ENCODE measurements at regions not wholly inside any gene's neighbourhood (a gene's known extent, or its start where the extent isn't known, plus 50 kb on each side); places are given as distances from the start of the nearest gene placed in this dataset.

GRCh38 chr18:51639541-51639940 lies 442.1 kb upstream of the MEX3C start:
- Mint-ChIP-seq H3K36me3 (ENCODE audit: low read depth) (no peaks in the 10 kb centered on the region), H3K27ac (no peak overlapping the region), H3K9me3 (peaks cover 8% of the 10 kb centered on the region), H3K27me3 (no peaks in the 10 kb centered on the region), H3K4me3 (no peak overlapping the region), H3K4me1 (ENCODE audit: low read depth) (no peaks in the 10 kb centered on the region)
- intact Hi-C loops (cut with micrococcal nuclease), result no loop called here

DNA sequence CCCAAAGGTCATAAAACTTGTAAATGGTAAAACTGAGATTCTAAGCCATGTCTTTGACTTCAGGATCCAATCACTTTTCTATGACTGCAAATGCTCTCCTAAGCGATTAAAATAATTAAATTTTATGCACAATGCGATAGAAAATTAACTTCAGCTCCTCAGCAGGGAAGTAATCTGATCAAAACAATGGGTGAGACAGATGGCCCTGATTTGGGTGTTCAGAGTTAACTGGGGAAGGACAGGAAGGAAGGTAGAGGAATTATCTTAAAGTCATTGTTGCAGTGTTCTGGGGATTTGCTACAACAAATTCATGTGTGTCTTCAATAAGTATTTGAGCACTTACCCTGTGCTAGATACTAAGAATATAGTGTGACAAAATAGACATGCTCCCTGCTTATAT lies 446.0 kb upstream of the MEX3C start:
- H3K4me1 Mint-ChIP-seq (ENCODE audit: low read depth), result no peaks in the 10 kb centered on the region
- no peak overlapping the region for H3K27ac Mint-ChIP-seq
- intact Hi-C loops (cut with micrococcal nuclease), result no loop called here
- no peak overlapping the region for H3K4me3 Mint-ChIP-seq
- H3K27me3 Mint-ChIP-seq, result no peaks in the 10 kb centered on the region
- no peaks in the 10 kb centered on the region for H3K9me3 Mint-ChIP-seq
- no peaks in the 10 kb centered on the region for H3K36me3 Mint-ChIP-seq (ENCODE audit: low read depth)

GRCh38 chr18:51645607-51646006 lies 448.1 kb upstream of the MEX3C start:
- Mint-ChIP-seq H3K36me3 (ENCODE audit: low read depth) (no peaks in the 10 kb centered on the region), H3K9me3 (no peaks in the 10 kb centered on the region)

DNA sequence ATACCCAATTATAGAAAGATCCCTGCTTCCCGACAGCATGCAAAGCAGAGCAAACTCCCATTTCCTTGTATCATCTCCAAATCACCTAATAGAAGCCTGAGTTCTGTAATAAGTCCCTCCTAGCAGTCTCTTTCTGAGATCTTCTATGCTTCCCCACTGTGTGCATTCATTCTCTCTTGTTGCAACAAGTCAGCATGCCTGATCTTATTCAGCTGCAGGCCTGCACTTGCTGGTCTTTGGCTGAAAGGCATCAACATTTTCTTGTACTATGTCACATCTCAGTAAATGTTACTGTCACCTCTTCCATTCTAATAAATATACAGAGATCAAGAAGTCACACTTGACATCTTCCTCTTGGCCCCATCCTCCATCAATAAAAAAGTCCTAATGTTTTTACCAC lies 449.9 kb upstream of the MEX3C start:
- no peak overlapping the region for H3K4me3 Mint-ChIP-seq
- intact Hi-C loops (cut with micrococcal nuclease), result no loop called here
- no peaks in the 10 kb centered on the region for H3K27me3 Mint-ChIP-seq
- H3K27ac Mint-ChIP-seq, result no peak overlapping the region
- H3K4me1 Mint-ChIP-seq (ENCODE audit: low read depth), result no peaks in the 10 kb centered on the region
- H3K36me3 Mint-ChIP-seq (ENCODE audit: low read depth), result no peaks in the 10 kb centered on the region
- H3K9me3 Mint-ChIP-seq, result no peaks in the 10 kb centered on the region

More at GRCh38 chr18:51645607-51646006, 448.1 kb upstream of the MEX3C start:
- intact Hi-C loops (cut with micrococcal nuclease), result no loop called here
- no peaks in the 10 kb centered on the region for H3K27me3 Mint-ChIP-seq
- no peak overlapping the region for H3K27ac Mint-ChIP-seq
- no peak overlapping the region for H3K4me3 Mint-ChIP-seq
- no peaks in the 10 kb centered on the region for H3K4me1 Mint-ChIP-seq (ENCODE audit: low read depth)

DNA sequence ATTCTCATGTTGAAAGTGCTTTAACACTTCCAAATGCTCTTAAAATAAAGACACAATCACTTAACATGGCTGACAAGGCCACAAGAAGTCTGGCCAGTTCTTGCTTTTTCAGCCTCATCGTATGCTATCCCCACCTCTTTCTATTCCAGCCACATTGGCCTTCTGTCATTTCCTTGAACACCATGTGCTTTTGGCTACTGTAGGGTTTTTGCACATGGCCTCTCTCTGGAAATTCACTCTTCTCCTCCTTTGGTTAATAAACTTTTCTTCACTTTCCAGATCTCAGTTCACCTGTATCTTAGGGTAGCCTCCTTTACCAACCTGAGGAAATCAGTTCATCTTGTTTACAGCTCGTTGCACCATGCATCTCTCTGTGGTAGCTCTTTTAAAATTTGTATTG lies 450.5 kb upstream of the MEX3C start:
- H3K4me3 Mint-ChIP-seq, result no peak overlapping the region

DNA sequence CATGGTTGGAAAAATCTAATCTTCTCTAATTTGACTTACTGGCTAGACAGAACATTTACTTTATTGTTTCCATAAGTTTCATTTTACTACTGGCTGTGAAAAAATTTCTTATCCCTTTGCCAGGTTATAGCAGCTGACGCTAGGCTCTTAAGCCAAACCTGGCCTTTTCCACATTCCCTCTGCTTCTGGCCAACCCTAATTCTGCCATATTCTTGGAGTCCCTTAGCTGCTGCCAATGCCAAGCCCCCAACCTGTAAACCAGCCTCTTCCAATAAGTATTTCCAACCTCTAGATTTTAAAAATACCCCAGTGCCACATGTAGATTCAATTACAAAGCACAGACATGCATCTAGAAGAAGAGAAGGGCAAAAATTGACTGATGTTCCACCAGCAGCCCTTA lies 452.3 kb upstream of the MEX3C start:
- H3K9me3 Mint-ChIP-seq, result no peaks in the 10 kb centered on the region
- intact Hi-C loops (cut with micrococcal nuclease), result no loop called here
- no peak overlapping the region for H3K27ac Mint-ChIP-seq
- H3K4me1 Mint-ChIP-seq (ENCODE audit: low read depth), result no peaks in the 10 kb centered on the region
- H3K4me3 Mint-ChIP-seq, result no peak overlapping the region
- no peaks in the 10 kb centered on the region for H3K27me3 Mint-ChIP-seq
- H3K36me3 Mint-ChIP-seq (ENCODE audit: low read depth), result no peaks in the 10 kb centered on the region

More for the DNA sequence above, 450.5 kb upstream of the MEX3C start:
- H3K27ac Mint-ChIP-seq, result no peak overlapping the region
- intact Hi-C loops (cut with micrococcal nuclease), result no loop called here
- H3K9me3 Mint-ChIP-seq, result no peaks in the 10 kb centered on the region
- H3K4me1 Mint-ChIP-seq (ENCODE audit: low read depth), result no peaks in the 10 kb centered on the region
- no peaks in the 10 kb centered on the region for H3K36me3 Mint-ChIP-seq (ENCODE audit: low read depth)
- H3K27me3 Mint-ChIP-seq, result no peaks in the 10 kb centered on the region

GRCh38 chr18:51651761-51652160 lies 454.3 kb upstream of the MEX3C start:
- Mint-ChIP-seq H3K36me3 (ENCODE audit: low read depth) (no peaks in the 10 kb centered on the region), H3K27me3 (no peaks in the 10 kb centered on the region)
- intact Hi-C loops (cut with micrococcal nuclease), result no loop called here

DNA sequence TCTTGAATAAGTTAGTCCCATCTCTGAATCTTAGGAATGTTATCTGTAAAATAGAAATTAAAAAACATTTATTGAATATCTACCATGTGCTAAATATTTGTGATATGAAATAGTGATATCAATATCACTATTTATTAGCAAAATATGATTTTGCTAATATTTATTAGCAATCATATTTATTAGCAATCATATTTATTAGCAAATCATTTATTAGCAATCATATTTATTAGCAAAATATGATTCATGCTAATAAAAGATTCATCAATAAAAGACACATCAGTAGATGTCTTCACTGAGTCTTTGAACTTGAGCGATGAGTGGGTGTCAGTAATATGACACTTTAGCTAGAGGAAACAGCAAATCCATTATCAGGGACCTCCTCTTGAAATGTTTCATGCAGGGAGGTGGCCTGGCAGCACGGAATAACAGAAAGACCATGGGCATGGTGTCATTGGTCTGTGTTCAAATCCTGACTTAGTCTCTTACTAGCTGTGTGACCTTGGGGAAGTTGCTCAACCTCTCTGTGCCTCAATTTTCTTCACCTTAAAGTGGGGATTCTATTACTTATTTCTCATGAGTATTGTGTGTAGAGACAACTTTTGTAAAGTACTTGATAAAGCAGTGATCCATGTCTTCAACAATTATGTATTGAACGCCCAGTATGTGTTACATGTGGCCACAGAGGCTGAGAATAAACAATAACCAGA lies 456.2 kb upstream of the MEX3C start:
- Mint-ChIP-seq H3K36me3 (ENCODE audit: low read depth) (no peaks in the 10 kb centered on the region), H3K27me3 (no peaks in the 10 kb centered on the region), H3K9me3 (no peaks in the 10 kb centered on the region), H3K27ac (no peak overlapping the region), H3K4me3 (no peak overlapping the region), H3K4me1 (ENCODE audit: low read depth) (no peaks in the 10 kb centered on the region)
- intact Hi-C loops (cut with micrococcal nuclease), result no loop called here

More at GRCh38 chr18:51651761-51652160, 454.3 kb upstream of the MEX3C start:
- Mint-ChIP-seq H3K4me3 (no peak overlapping the region), H3K9me3 (no peaks in the 10 kb centered on the region), H3K4me1 (ENCODE audit: low read depth) (no peaks in the 10 kb centered on the region), H3K27ac (no peak overlapping the region)

DNA sequence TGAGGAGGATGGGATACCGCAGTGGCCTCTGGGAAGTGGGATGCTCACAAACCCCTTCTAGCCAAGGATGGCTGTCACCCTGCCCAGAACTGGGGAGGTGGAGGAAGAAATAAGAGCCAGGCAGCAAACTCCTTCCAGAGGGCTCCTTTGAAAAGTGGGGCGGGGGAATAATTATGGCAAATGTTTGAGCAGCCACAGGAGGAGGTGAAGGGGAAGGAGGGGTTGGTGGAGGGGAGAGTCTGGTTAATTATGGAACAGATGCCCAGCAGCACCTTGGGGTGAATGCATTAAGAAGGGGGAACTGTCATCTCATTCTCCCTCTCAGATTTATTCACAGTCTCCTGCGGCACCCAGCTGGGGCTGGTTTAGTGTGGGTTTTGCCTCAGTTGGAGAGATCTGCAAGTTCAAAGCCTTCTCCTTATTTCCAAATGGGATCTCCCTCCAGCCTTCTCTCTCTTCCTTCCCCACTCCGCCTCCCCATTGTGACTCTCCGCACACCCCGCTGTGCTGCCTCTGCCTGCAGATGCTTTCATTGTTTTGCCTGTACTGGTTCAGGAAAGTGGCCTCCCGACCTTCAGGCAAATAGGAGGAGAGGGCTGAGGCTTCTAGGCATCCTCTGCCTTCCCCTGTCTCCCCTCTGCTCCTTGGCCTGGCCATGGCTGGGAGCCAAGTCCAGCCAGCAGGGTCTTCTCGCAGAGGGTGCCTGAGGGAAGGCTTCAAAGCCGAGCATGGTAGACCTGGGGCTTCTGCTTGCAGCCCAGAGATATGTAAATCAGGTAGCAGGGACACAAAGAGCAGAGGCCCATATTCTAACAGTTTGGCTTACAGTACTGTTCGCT lies 457.2 kb upstream of the MEX3C start:
- Mint-ChIP-seq H3K36me3 (ENCODE audit: low read depth) (no peaks in the 10 kb centered on the region), H3K4me3 (no peak overlapping the region), H3K9me3 (no peaks in the 10 kb centered on the region), H3K27ac (no peak overlapping the region), H3K4me1 (ENCODE audit: low read depth) (no peaks in the 10 kb centered on the region), H3K27me3 (no peaks in the 10 kb centered on the region)
- intact Hi-C loops (cut with micrococcal nuclease), result no loop called here

GRCh38 chr18:51655327-51655698 lies 457.8 kb upstream of the MEX3C start:
- Mint-ChIP-seq H3K4me3 (no peak overlapping the region), H3K9me3 (no peaks in the 10 kb centered on the region), H3K36me3 (ENCODE audit: low read depth) (no peaks in the 10 kb centered on the region), H3K27ac (no peak overlapping the region), H3K27me3 (no peaks in the 10 kb centered on the region), H3K4me1 (ENCODE audit: low read depth) (no peaks in the 10 kb centered on the region)
- intact Hi-C loops (cut with micrococcal nuclease), result no loop called here

DNA sequence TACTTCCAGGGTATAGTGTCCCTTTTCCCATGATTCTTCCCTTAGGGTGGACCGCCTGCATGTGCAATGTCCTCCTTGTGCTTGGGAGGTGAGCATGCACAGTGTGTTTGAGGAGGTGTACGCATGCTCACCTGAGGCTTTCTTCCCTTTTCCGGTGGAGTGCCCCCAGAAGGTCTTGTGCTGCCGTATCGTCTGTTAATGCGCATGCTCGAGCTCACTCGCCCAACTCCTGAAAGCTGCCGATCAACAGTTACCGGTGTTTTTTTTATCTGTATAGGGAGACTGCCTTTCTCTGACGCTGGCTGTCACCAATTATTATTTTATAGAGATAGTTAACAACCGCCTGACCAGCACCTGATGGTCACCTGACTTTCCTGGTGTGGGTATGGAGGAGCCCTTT lies 458.8 kb upstream of the MEX3C start:
- Mint-ChIP-seq H3K27ac (no peak overlapping the region), H3K9me3 (no peaks in the 10 kb centered on the region), H3K4me1 (ENCODE audit: low read depth) (no peaks in the 10 kb centered on the region), H3K27me3 (no peaks in the 10 kb centered on the region), H3K4me3 (no peak overlapping the region), H3K36me3 (ENCODE audit: low read depth) (no peaks in the 10 kb centered on the region)
- intact Hi-C loops (cut with micrococcal nuclease), result no loop called here

DNA sequence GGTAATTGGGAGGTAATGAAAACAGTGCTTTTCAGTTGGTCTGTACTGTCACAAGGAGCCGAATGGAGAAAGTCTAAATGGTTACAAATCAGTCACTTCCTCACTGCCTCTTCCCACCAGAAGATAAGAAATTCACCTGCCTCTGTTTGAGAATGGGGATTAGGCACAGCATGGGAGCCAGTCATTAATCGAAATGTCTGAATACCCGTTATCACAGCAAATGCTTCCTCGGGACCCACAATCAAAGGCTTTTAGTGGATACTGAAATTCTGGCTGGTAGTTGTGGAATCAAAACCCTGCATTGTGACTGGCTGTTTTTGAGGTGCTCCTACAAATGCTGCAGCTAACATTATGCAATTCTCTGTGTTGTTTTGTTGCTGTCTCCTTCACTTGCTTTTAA lies 461.0 kb upstream of the MEX3C start:
- Mint-ChIP-seq H3K27me3 (no peaks in the 10 kb centered on the region), H3K4me3 (no peak overlapping the region), H3K36me3 (ENCODE audit: low read depth) (no peaks in the 10 kb centered on the region), H3K4me1 (ENCODE audit: low read depth) (no peaks in the 10 kb centered on the region), H3K27ac (no peak overlapping the region), H3K9me3 (no peaks in the 10 kb centered on the region)
- intact Hi-C loops (cut with micrococcal nuclease), result no loop called here

DNA sequence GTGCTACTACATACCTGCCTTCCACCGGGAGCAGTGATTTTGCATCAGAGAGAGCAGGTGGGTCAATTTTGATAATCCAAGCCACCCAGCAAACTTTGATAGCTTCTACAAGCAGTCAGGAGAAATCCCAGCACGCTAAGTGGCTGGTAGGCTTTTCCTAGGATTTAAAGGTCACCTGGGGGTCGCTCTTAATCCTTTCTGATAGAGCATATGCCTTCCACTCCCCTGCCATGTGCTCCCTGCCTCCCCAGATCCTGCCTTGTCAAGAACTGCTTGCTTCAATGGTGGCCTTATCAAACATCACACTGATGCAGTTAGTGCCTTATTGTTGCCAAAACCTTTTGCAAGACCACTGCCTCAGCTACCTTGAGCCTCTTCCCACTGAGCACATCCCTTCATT lies 462.3 kb upstream of the MEX3C start:
- Mint-ChIP-seq H3K36me3 (ENCODE audit: low read depth) (no peaks in the 10 kb centered on the region), H3K4me3 (no peak overlapping the region), H3K9me3 (no peaks in the 10 kb centered on the region), H3K4me1 (ENCODE audit: low read depth) (no peaks in the 10 kb centered on the region), H3K27me3 (no peaks in the 10 kb centered on the region), H3K27ac (no peak overlapping the region)
- intact Hi-C loops (cut with micrococcal nuclease), result no loop called here

- Mint-ChIP-seq H3K27me3 (no peaks in the 10 kb centered on the region), H3K9me3 (no peaks in the 10 kb centered on the region), H3K4me3 (no peak overlapping the region), H3K36me3 (ENCODE audit: low read depth) (no peaks in the 10 kb centered on the region), H3K4me1 (ENCODE audit: low read depth) (no peaks in the 10 kb centered on the region), H3K27ac (no peak overlapping the region)
- intact Hi-C loops (cut with micrococcal nuclease), result no loop called here
These were observed 462.8 kb upstream of the MEX3C start for GRCh38 chr18:51660188-51660715.
